ENCODE measurements at regions not wholly inside any gene's neighbourhood (a gene's known extent, or its start where the extent isn't known, plus 50 kb on each side); places are given as distances from the start of the nearest gene placed in this dataset.
"Not testable (repeated sequence)": the region's sequence is repeated elsewhere in the genome, so short reads cannot be mapped to it uniquely, and the experiment has no call there.

DNA sequence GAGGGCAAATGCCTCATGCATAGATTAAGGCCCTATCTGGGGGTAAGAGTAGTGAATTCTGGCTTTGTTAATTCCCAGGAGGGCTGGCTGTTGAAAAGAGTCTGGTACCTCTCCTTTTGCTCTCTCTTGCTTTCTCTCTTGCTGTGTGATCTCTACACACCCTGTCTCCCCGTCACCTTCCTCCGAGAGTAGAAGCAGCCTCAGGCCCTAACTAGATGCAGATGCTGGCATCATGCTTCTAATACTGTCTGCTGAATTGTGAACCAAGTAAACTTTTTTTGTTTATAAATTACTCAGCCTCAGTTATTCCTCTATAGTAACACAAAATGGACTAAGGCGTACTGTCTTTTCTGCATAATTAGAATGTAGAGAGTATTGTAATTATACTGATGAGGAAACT is 908.1 kb downstream of the DIPK2A start:
- TF ChIP-seq, protein P1, sequence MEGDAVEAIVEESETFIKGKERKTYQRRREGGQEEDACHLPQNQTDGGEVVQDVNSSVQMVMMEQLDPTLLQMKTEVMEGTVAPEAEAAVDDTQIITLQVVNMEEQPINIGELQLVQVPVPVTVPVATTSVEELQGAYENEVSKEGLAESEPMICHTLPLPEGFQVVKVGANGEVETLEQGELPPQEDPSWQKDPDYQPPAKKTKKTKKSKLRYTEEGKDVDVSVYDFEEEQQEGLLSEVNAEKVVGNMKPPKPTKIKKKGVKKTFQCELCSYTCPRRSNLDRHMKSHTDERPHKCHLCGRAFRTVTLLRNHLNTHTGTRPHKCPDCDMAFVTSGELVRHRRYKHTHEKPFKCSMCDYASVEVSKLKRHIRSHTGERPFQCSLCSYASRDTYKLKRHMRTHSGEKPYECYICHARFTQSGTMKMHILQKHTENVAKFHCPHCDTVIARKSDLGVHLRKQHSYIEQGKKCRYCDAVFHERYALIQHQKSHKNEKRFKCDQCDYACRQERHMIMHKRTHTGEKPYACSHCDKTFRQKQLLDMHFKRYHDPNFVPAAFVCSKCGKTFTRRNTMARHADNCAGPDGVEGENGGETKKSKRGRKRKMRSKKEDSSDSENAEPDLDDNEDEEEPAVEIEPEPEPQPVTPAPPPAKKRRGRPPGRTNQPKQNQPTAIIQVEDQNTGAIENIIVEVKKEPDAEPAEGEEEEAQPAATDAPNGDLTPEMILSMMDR (IDR thresholded peaks at IDR 0.05; ENCODE audit: insufficient read depth, low read length, missing control alignments): no peak
- ChIA-PET POLR2A (no interaction called here), CTCF (no interaction called here)
- no peak overlapping the region for H3K4me3 ChIP-seq (ENCODE audit: low read depth, low read length)
- DNase-seq (ENCODE audit: low read depth, low spot score): no peak

DNA sequence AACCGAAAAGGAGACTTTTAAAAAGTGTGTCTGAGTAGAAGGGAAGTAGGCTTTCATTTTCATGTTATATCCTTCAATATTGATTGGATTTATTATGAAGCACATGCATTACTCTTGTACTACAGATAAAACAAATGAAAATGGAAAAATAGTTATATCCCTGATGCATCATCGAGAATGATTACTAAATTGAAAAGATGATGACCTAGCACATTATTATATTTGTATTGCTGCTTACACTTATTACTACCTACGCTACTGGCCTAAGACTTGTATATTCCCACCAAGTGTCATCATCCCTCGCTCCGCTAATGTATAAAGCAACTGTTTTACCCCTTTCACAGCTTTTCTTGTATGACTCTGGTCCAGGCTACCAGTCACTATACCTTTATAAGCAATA is 922.4 kb downstream of the DIPK2A start:
- DNase-seq (ENCODE audit: low read depth, low spot score): no peak
- POLR2A ChIA-PET: no interaction called here
- CTCF ChIA-PET: no interaction called here
- TF ChIP-seq, protein P1 (IDR thresholded peaks at IDR 0.05; ENCODE audit: insufficient read depth, low read length, missing control alignments): no peak
- H3K4me3 ChIP-seq (ENCODE audit: low read depth, low read length): no peak overlapping the region

DNA sequence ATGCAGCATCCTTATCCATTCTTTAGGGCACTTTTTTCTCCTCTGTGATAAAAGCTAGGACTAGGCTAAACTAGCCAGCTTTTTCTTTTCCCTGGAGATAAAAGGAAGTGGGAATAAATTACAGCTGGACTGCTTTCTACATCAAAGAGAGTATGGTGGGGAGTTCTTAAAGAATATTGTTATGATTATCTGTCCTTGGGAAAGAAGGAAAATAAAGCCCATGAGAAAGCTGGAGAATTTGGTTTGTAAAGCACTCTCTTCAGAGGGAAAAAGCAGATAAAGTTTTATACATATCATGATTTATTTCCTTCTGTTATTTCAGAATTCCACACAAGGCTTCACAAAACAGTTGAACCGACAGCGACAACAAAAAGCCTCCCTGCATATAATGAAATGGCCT is 923.0 kb downstream of the DIPK2A start:
- TF ChIP-seq, protein P1 (IDR thresholded peaks at IDR 0.05; ENCODE audit: insufficient read depth, low read length, missing control alignments): no peak
- POLR2A ChIA-PET: no interaction called here
- CTCF ChIA-PET: no interaction called here
- H3K4me3 ChIP-seq (ENCODE audit: low read depth, low read length): no peak overlapping the region
- no peak for DNase-seq (ENCODE audit: low read depth, low spot score)

DNA sequence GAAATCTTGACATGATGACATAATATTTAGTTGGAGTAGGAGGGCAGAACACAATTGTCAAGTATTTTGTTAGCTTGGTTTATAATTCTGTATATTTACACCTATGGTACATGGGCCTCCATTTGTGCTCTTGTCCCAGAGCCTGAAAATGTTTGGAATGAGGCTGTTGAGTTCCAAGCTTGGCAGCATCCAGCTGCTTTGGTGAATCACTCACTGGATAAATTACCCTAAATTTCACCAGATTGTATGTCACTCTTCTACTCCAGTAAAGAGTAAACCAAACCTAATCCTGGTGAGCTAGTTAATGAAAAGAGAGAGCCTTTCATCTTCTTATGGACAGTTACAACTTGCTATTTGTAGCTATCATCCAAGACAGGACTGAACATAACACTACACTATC is 928.7 kb downstream of the DIPK2A start:
- H3K4me3 ChIP-seq (ENCODE audit: low read depth, low read length): no peak overlapping the region
- TF ChIP-seq, protein P1 (IDR thresholded peaks at IDR 0.05; ENCODE audit: insufficient read depth, low read length, missing control alignments): no peak
- DNase-seq (ENCODE audit: low read depth, low spot score): no peak
- ChIA-PET POLR2A (no interaction called here), CTCF (no interaction called here)

DNA sequence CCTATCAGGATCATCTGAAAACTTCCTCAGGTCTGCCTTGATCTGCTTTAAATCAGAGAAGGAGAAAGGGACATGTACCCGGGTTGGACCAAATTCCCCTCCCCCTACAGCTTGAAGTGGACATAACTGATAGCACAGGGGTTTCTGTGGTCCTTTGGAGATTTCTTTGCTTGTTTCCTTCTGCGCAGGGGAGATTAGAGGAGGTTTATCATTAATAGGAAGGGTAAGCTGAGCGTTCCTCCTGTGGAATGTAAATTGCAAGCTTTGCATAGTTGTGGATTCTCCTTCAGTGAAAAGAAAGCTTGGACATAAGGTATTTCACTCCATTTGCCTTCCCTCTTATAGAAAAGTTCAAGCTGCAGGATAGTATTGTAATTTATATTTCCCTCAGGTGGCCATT is 936.0 kb downstream of the DIPK2A start:
- H3K4me3 ChIP-seq (ENCODE audit: low read depth, low read length); CTCF ChIA-PET; DNase-seq (ENCODE audit: low read depth, low spot score); POLR2A ChIA-PET: not testable (repeated sequence)

DNA sequence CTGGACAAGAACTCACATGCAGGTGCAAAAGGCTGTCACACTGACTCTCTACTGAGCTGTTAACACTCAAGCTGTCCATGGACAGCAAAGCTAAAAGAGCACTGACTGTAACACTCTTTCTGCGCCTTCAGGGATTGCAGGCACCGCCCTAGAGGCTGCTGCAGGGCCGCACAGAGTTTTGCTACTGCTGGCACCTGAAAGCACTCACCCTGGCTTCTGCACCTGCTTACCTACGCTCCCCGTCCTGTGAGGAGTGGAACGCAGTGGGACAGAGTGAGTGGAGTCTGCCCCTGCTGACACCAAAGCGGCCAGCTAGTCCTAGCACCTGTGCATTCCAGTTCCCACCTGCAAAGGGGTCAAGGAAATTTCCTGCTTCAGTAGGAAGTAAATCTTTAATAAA is 941.3 kb downstream of the DIPK2A start:
- DNase-seq (ENCODE audit: low read depth, low spot score): no peak
- CTCF ChIA-PET: no interaction called here
- no peak overlapping the region for H3K4me3 ChIP-seq (ENCODE audit: low read depth, low read length)
- TF ChIP-seq, protein P1 (IDR thresholded peaks at IDR 0.05; ENCODE audit: insufficient read depth, low read length, missing control alignments): no peak
- POLR2A ChIA-PET: no interaction called here

DNA sequence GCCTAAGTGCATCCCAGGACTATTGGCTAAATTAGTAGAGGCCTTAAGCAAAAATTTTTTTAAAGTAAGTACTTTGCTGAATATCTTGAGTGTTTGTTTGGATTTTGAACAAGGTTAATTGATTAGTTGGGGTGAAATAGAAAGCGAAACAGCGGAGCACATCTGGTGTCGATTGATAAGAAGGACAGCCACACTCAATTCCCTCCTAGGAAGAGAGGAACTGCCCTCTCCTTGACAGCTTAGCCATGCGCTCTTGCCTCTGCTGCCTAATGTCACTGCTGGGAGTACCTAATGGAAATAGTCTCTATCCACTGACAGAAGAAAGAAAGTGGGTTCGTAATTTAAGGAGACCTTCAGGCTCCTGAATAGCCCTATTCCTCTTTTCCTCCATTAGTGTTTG is 943.6 kb downstream of the DIPK2A start:
- H3K4me3 ChIP-seq (ENCODE audit: low read depth, low read length): no peak overlapping the region
- TF ChIP-seq, protein P1 (IDR thresholded peaks at IDR 0.05; ENCODE audit: insufficient read depth, low read length, missing control alignments): no peak
- POLR2A ChIA-PET: no interaction called here
- CTCF ChIA-PET: no interaction called here
- DNase-seq (ENCODE audit: low read depth, low spot score): no peak

Measured in AG04449 (cell line).